ENCODE measurements at regions not wholly inside any gene's neighbourhood (a gene's known extent, or its start where the extent isn't known, plus 50 kb on each side); places are given as distances from the start of the nearest gene placed in this dataset.
"Not testable (repeated sequence)": the region's sequence is repeated elsewhere in the genome, so short reads cannot be mapped to it uniquely, and the experiment has no call there.

- no peak for DNase-seq
These were observed 117.8 kb upstream of the GMDS start for GRCh38 chr6:2363211-2363610.

GRCh38 chr6:2361195-2361594, 115.8 kb upstream of the GMDS start:
- no peak for DNase-seq

- DNase-seq, result no peak
These were observed 115.3 kb upstream of the GMDS start for GRCh38 chr6:2360716-2361115.

- no peak for DNase-seq
These were observed 114.7 kb upstream of the GMDS start for GRCh38 chr6:2360126-2360525.

GRCh38 chr6:2355150-2355549, 109.7 kb upstream of the GMDS start:
- no peak for DNase-seq

- DNase-seq, result no peak
These were observed 108.7 kb upstream of the GMDS start for GRCh38 chr6:2354138-2354491.

GRCh38 chr6:2353412-2354137, 108.2 kb upstream of the GMDS start:
- peak; percentile 49 for DNase-seq

GRCh38 chr6:2351807-2352431, 106.5 kb upstream of the GMDS start:
- peak; percentile 17 for DNase-seq

GRCh38 chr6:2351090-2351489, 105.7 kb upstream of the GMDS start:
- DNase-seq, result no peak

- DNase-seq, result no peak
These were observed 100.7 kb upstream of the GMDS start for GRCh38 chr6:2346078-2346477.

GRCh38 chr6:2344319-2344905, 99.0 kb upstream of the GMDS start:
- no peak for DNase-seq

GRCh38 chr6:2327591-2327990, 82.2 kb upstream of the GMDS start:
- no peak for DNase-seq

GRCh38 chr6:2324166-2324953, 79.0 kb upstream of the GMDS start:
- no peak for DNase-seq

GRCh38 chr6:2317498-2317897, 72.1 kb upstream of the GMDS start:
- DNase-seq, result not testable (repeated sequence)

GRCh38 chr6:2314641-2315040, 69.2 kb upstream of the GMDS start:
- DNase-seq, result no peak

GRCh38 chr6:2310042-2310441, 64.6 kb upstream of the GMDS start:
- no peak for DNase-seq

- DNase-seq, result no peak
These were observed 63.7 kb upstream of the GMDS start for GRCh38 chr6:2309122-2309521.

GRCh38 chr6:2307799-2308198, 62.4 kb upstream of the GMDS start:
- no peak for DNase-seq

- no peak for DNase-seq
These were observed 60.5 kb upstream of the GMDS start for GRCh38 chr6:2305951-2306350.

- DNase-seq, result not testable (repeated sequence)
These were observed 57.1 kb upstream of the GMDS start for GRCh38 chr6:2302482-2302881.

- no peak for DNase-seq
These were observed 51.4 kb upstream of the GMDS start for GRCh38 chr6:2296781-2297180.

Data from MV-4-11 (cell line).